ENCODE measurements at regions not wholly inside any gene's neighbourhood (a gene's known extent, or its start where the extent isn't known, plus 50 kb on each side); places are given as distances from the start of the nearest gene placed in this dataset.

GRCh38 chr20:21826976-21827375 is 121.5 kb downstream of the PAX1 start:
- no peaks in the 10 kb centered on the region for H3K9me1 ChIP-seq (ENCODE audit: control insufficient read depth, extremely low read depth, insufficient read depth, low read length)
- H3K36me3 ChIP-seq (ENCODE audit: control insufficient read depth in 2 of 2, extremely low read depth in 1 of 2, insufficient read depth in 2 of 2, low read length in 2 of 2) = no peaks in the 10 kb centered on the region
- FAIRE-seq (no peak), DNase-seq (ENCODE audit: low read depth, low spot score) (no peak)
- TF ChIP-seq EZH2 (IDR thresholded peaks at IDR 0.05; ENCODE audit: low read length) = no peak
- TF ChIP-seq, protein P1, sequence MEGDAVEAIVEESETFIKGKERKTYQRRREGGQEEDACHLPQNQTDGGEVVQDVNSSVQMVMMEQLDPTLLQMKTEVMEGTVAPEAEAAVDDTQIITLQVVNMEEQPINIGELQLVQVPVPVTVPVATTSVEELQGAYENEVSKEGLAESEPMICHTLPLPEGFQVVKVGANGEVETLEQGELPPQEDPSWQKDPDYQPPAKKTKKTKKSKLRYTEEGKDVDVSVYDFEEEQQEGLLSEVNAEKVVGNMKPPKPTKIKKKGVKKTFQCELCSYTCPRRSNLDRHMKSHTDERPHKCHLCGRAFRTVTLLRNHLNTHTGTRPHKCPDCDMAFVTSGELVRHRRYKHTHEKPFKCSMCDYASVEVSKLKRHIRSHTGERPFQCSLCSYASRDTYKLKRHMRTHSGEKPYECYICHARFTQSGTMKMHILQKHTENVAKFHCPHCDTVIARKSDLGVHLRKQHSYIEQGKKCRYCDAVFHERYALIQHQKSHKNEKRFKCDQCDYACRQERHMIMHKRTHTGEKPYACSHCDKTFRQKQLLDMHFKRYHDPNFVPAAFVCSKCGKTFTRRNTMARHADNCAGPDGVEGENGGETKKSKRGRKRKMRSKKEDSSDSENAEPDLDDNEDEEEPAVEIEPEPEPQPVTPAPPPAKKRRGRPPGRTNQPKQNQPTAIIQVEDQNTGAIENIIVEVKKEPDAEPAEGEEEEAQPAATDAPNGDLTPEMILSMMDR (optimal IDR thresholded peaks at IDR 0.05 in 1 of 3, IDR thresholded peaks at IDR 0.05 in 1 of 3, conservative IDR thresholded peaks at IDR 0.05 in 1 of 3; ENCODE audit: extremely low read depth in 1 of 3, insufficient read depth in 2 of 3, low read length in 3 of 3) = no peak
- no peak overlapping the region for H3K9ac ChIP-seq (ENCODE audit: control insufficient read depth, extremely low read depth, insufficient read depth, low read length)
- no peaks in the 10 kb centered on the region for H3K79me2 ChIP-seq (ENCODE audit: control insufficient read depth, insufficient read depth, low read length)
- H3K27me3 ChIP-seq (ENCODE audit: control insufficient read depth, extremely low read depth, insufficient read depth, low read length) = no peaks in the 10 kb centered on the region
- no peak overlapping the region for H3K4me3 ChIP-seq (ENCODE audit: control insufficient read depth in 2 of 3, extremely low read depth in 1 of 3, insufficient read depth in 2 of 3, low read depth in 1 of 3, low read length in 3 of 3)
- H3K4me1 ChIP-seq (ENCODE audit: control insufficient read depth, extremely low read depth, insufficient read depth, low read length) = no peaks in the 10 kb centered on the region
- dilution Hi-C loops (cut with MboI; ENCODE audit: extremely low pct_ligation_motif_present, low sequenced_read_pairs) = no loop called here
- H3K9me3 ChIP-seq (ENCODE audit: control insufficient read depth, low read depth, low read length) = no peaks in the 10 kb centered on the region
- no peaks in the 10 kb centered on the region for H4K20me1 ChIP-seq (ENCODE audit: control insufficient read depth, extremely low read depth, insufficient read depth, low read length)
- no peak overlapping the region for H3K27ac ChIP-seq (ENCODE audit: control insufficient read depth, insufficient read depth, low read length)
- no peak overlapping the region for H2AFZ ChIP-seq (ENCODE audit: control insufficient read depth, low read length)
- no peak overlapping the region for H3K4me2 ChIP-seq (ENCODE audit: control insufficient read depth, extremely low read depth, insufficient read depth, low read depth, low read length)

- Histone ChIP-seq H2AFZ (ENCODE audit: control insufficient read depth, low read length) (no peak overlapping the region), H3K4me2 (ENCODE audit: control insufficient read depth, extremely low read depth, insufficient read depth, low read depth, low read length) (no peak overlapping the region), H3K79me2 (ENCODE audit: control insufficient read depth, insufficient read depth, low read length) (no peaks in the 10 kb centered on the region), H3K9me3 (ENCODE audit: control insufficient read depth, low read depth, low read length) (no peaks in the 10 kb centered on the region), H3K9me1 (ENCODE audit: control insufficient read depth, extremely low read depth, insufficient read depth, low read length) (no peaks in the 10 kb centered on the region), H3K4me1 (ENCODE audit: control insufficient read depth, extremely low read depth, insufficient read depth, low read length) (no peaks in the 10 kb centered on the region), H3K36me3 (ENCODE audit: control insufficient read depth in 2 of 2, extremely low read depth in 1 of 2, insufficient read depth in 2 of 2, low read length in 2 of 2) (no peaks in the 10 kb centered on the region), H4K20me1 (ENCODE audit: control insufficient read depth, extremely low read depth, insufficient read depth, low read length) (no peaks in the 10 kb centered on the region), H3K27ac (ENCODE audit: control insufficient read depth, insufficient read depth, low read length) (no peak overlapping the region), H3K27me3 (ENCODE audit: control insufficient read depth, extremely low read depth, insufficient read depth, low read length) (no peaks in the 10 kb centered on the region), H3K9ac (ENCODE audit: control insufficient read depth, extremely low read depth, insufficient read depth, low read length) (no peak overlapping the region), H3K4me3 (ENCODE audit: control insufficient read depth in 2 of 3, extremely low read depth in 1 of 3, insufficient read depth in 2 of 3, low read depth in 1 of 3, low read length in 3 of 3) (no peak overlapping the region)
- FAIRE-seq = no peak
- no peak for TF ChIP-seq EZH2 (IDR thresholded peaks at IDR 0.05; ENCODE audit: low read length)
- TF ChIP-seq, protein P1 (optimal IDR thresholded peaks at IDR 0.05 in 1 of 3, IDR thresholded peaks at IDR 0.05 in 1 of 3, conservative IDR thresholded peaks at IDR 0.05 in 1 of 3; ENCODE audit: extremely low read depth in 1 of 3, insufficient read depth in 2 of 3, low read length in 3 of 3) = no peak
- dilution Hi-C loops (cut with MboI; ENCODE audit: extremely low pct_ligation_motif_present, low sequenced_read_pairs) = no loop called here
- no peak for DNase-seq (ENCODE audit: low read depth, low spot score)
These were observed 115.9 kb downstream of the PAX1 start for GRCh38 chr20:21821358-21821757.
